PFSK-1 (cell line): ENCODE measurements at regions not wholly inside any gene's neighbourhood (a gene's known extent, or its start where the extent isn't known, plus 50 kb on each side); places are given as distances from the start of the nearest gene placed in this dataset.

Experiments
- FOXP2 ChIP-seq: optimal IDR thresholded peaks from 2 replicates; pipeline ENCODE3; 2011; ENCODE audit warnings: borderline replicate concordance, control low read depth, inconsistent platforms; ENCODE audit not compliant: insufficient read depth; ENCODE audit errors: extremely low read length, extremely low read depth
- POLR2AphosphoS5 ChIP-seq: IDR thresholded peaks from 2 replicates; pipeline ENCODE4 v1.6.1; 2012; ENCODE audit warnings: low read depth, mild to moderate bottlenecking, control low read depth, low read length, moderate library complexity
- SIN3A ChIP-seq: IDR thresholded peaks from 2 replicates; pipeline ENCODE4 v1.6.1; 2012; ENCODE audit warnings: mild to moderate bottlenecking, low read length, moderate library complexity, borderline replicate concordance; ENCODE audit not compliant: insufficient read depth
- TAF1 ChIP-seq: IDR thresholded peaks from 2 replicates; pipeline ENCODE4 v1.6.1; 2012; ENCODE audit warnings: low read length, control low read depth, borderline replicate concordance; ENCODE audit not compliant: insufficient read depth
- TF ChIP-seq, protein P1 (sequence below), 2 experiments: IDR thresholded peaks; 2 replicates each; pipeline versions ENCODE4 v1.6.1 to v1.8.0; 2011 to 2012; ENCODE audit warnings: low read depth in 2 of 2, low read length in 2 of 2, control low read depth in 1 of 2, inconsistent platforms in 1 of 2, mild to moderate bottlenecking in 1 of 2, moderate library complexity in 1 of 2; ENCODE audit not compliant: insufficient read depth in 1 of 2

DNA sequence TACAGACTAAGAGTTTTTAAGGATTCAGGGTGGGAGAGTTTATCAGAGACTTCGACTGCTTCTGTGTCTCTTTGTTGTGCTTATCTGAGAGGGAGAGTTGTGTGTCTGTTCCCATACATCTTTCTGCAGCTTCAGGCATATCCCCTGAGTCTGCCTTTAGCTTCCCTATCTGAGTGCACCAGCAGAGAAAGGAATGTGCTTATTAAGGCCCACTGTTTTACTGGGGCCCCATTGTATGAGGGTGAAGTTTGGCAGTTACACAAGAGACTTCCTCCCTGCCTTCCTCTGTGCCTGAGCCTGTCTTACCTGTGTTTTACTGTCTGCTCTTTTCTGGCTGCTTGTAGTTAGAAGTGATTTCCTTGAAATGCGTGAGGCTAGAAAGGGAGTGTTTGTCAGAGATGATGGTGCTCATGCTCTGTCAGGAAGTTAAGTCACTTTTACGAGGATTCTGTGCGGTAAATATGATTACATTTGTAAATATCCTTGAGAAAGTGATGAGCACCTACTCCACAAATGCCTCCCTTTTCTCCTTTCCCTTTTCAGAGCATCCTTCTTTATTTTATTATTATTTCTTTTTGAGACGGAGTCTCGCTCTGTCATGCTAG, 1228.9 kb upstream of the MIR17HG start:
- TF ChIP-seq POLR2AphosphoS5: no peak
- no peak for TF ChIP-seq FOXP2

DNA sequence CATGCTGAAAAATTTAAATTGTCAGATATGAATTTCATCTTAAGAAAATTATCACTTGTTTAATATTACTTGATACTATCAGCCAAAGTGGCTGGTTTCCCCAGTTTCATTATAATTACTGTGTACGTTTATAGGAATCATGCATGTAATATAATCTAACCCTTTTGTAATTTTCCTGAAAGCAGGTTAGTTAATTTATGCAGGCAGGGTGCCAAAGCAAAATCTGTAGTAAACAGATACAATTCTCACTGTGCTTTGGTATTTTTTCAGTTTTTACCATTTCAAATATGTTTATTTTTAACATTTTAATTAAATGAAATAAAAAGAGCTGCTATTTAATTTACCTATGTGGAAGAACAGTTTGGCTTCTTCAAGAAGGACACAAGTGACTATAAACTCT, 1227.5 kb upstream of the MIR17HG start:
- TF ChIP-seq SIN3A (no peak), TAF1 (no peak), POLR2AphosphoS5 (no peak), FOXP2 (no peak)
- TF ChIP-seq, protein P1, sequence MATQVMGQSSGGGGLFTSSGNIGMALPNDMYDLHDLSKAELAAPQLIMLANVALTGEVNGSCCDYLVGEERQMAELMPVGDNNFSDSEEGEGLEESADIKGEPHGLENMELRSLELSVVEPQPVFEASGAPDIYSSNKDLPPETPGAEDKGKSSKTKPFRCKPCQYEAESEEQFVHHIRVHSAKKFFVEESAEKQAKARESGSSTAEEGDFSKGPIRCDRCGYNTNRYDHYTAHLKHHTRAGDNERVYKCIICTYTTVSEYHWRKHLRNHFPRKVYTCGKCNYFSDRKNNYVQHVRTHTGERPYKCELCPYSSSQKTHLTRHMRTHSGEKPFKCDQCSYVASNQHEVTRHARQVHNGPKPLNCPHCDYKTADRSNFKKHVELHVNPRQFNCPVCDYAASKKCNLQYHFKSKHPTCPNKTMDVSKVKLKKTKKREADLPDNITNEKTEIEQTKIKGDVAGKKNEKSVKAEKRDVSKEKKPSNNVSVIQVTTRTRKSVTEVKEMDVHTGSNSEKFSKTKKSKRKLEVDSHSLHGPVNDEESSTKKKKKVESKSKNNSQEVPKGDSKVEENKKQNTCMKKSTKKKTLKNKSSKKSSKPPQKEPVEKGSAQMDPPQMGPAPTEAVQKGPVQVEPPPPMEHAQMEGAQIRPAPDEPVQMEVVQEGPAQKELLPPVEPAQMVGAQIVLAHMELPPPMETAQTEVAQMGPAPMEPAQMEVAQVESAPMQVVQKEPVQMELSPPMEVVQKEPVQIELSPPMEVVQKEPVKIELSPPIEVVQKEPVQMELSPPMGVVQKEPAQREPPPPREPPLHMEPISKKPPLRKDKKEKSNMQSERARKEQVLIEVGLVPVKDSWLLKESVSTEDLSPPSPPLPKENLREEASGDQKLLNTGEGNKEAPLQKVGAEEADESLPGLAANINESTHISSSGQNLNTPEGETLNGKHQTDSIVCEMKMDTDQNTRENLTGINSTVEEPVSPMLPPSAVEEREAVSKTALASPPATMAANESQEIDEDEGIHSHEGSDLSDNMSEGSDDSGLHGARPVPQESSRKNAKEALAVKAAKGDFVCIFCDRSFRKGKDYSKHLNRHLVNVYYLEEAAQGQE (IDR thresholded peaks at IDR 0.05; ENCODE audit: insufficient read depth in 1 of 2, low read depth in 2 of 2, low read length in 2 of 2): no peak

DNA sequence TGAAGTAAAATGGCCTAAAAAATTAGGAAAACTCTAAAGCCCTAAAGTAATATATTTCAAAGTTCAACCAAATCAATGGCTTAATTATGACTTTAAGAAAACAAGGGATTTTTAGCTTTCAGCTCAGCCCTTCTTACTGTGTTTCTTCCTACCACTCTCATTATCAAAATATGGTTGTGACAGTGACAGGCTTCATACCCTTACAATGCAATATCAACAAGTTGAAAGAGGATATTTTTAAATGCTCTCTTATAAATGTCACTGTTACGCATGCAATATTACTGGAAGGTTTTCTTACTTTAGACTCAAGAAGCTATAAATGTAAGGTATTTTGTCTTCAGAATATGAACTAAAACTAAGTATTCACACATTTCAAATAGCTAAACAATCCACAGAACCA, 1225.7 kb upstream of the MIR17HG start:
- no peak for TF ChIP-seq FOXP2
- no peak for TF ChIP-seq SIN3A
- TF ChIP-seq, protein P1 (IDR thresholded peaks at IDR 0.05; ENCODE audit: insufficient read depth in 1 of 2, low read depth in 2 of 2, low read length in 2 of 2): no peak
- no peak for TF ChIP-seq TAF1
- no peak for TF ChIP-seq POLR2AphosphoS5

DNA sequence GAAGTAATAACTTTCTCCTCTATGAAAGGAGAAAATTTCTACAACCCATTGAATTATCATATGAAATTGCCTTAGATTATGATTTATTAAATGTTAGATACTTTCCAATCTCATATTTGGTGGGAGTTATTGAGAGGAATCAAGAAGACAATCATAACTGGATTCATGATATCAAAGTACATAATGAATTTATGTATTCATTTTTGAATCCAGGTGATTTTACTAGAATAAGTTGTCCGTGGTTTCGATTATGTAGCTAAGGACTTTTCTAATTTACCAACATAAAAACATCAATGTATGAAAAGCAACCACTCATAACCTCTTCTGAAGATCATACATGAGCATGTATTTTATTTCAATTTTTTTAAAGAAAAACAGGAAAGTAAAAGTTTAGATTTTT, 1225.0 kb upstream of the MIR17HG start:
- TF ChIP-seq, protein P1 (IDR thresholded peaks at IDR 0.05; ENCODE audit: insufficient read depth in 1 of 2, low read depth in 2 of 2, low read length in 2 of 2): no peak
- TF ChIP-seq TAF1 (no peak), FOXP2 (no peak), POLR2AphosphoS5 (no peak), SIN3A (no peak)

DNA sequence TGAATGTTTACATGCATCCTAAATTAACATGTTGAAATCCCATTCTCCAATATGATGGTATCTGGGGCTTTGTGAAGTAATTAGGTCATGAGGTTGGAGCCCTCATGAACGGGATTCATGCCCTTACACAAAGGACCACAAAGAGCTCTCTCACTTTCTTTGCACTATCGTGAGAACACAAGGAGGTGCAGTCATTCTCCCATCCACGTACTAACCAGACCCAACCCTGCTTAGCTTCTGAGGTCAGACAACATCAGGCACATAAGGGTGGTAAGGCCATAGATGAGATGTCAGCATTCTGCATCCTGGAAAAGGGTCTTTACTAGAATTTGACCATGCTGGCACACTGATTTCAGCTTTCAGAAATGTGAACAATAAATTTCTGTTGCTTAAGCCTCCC, 1211.9 kb upstream of the MIR17HG start:
- TF ChIP-seq TAF1: no peak

DNA sequence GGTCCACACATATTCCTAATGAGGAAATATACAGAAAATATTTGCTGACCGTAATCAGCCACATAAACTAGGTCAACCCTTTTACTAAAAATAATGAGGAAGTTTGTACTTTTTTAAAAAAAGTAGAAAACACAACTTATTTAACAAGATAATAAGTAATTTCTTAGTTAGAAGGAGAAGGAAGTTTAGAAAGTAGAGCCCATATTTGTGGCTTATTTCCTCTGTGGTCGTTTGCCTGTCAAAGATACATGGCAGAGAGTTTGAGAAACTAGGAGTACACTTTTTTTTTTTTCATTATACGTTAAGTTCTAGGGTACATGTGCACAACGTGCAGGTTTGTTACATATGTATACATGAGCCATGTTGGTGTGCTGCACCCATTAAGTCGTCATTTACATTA, 1205.2 kb upstream of the MIR17HG start:
- TF ChIP-seq SIN3A (no peak), FOXP2 (no peak), TAF1 (no peak), POLR2AphosphoS5 (no peak)
- TF ChIP-seq, protein P1 (IDR thresholded peaks at IDR 0.05; ENCODE audit: insufficient read depth in 1 of 2, low read depth in 2 of 2, low read length in 2 of 2): no peak
